ENCODE measurements at regions not wholly inside any gene's neighbourhood (a gene's known extent, or its start where the extent isn't known, plus 50 kb on each side); places are given as distances from the start of the nearest gene placed in this dataset.
"Not testable (repeated sequence)": the region's sequence is repeated elsewhere in the genome, so short reads cannot be mapped to it uniquely, and the experiment has no call there.

- TF ChIP-seq ZNF221 (tag by site-specific recombination; IDR thresholded peaks at IDR 0.05; ENCODE audit: borderline replicate concordance), result no peak
These were observed 78.3 kb upstream of the PAX8 start (continued) for GRCh38 chr2:113357071-113357470.

- H3K4me3 ChIP-seq (ENCODE audit: low read depth, low read length); H3K4me1 ChIP-seq (ENCODE audit: control insufficient read depth, insufficient read depth, low read length); POLR2A ChIA-PET; H3K9me3 ChIP-seq (ENCODE audit: control insufficient read depth, insufficient read depth, low read depth, low read length); H3K27ac ChIP-seq (ENCODE audit: extremely low read depth, low read depth, low read length); H3K36me3 ChIP-seq (ENCODE audit: control insufficient read depth in 2 of 2, insufficient read depth in 1 of 2, low read length in 2 of 2): not testable (repeated sequence)
- CTCF ChIA-PET, result interaction anchor here (2.1 kb wide), 1 partner anchor 157 kb away, joined by 5 read pairs; no protein-coding TSS in a partner anchor
These were observed 77.6 kb upstream of the PAX8 start for GRCh38 chr2:113356284-113356683.

- H3K4me1 ChIP-seq (ENCODE audit: control insufficient read depth, insufficient read depth, low read length); H3K36me3 ChIP-seq (ENCODE audit: control insufficient read depth in 2 of 2, insufficient read depth in 1 of 2, low read length in 2 of 2); H3K4me3 ChIP-seq (ENCODE audit: low read depth, low read length); POLR2A ChIA-PET; H3K9me3 ChIP-seq (ENCODE audit: control insufficient read depth, insufficient read depth, low read depth, low read length); H3K27ac ChIP-seq (ENCODE audit: extremely low read depth, low read depth, low read length): not testable (repeated sequence)
- CTCF ChIA-PET, result interaction anchor here (0.9 to 2.1 kb wide), 2 partner anchors 156 to 276 kb away, joined by 3 to 5 read pairs; no protein-coding TSS in a partner anchor
- peak; percentile 82 for TF ChIP-seq WT1 (tag by site-specific recombination; IDR thresholded peaks at IDR 0.05)
These were observed 76.8 kb upstream of the PAX8 start for GRCh38 chr2:113355339-113356015.

GRCh38 chr2:113351375-113352355, 72.9 kb upstream of the PAX8 start:
- ChIA-PET POLR2A (interaction anchor here (0.7 kb wide), 1 partner anchor 27 kb away, joined by 3 read pairs; no protein-coding TSS in a partner anchor), CTCF (interaction anchor here (1.2 kb wide), 2 partner anchors 14 to 213 kb away, joined by 3 to 5 read pairs; no protein-coding TSS in a partner anchor)
- H3K27ac ChIP-seq (ENCODE audit: extremely low read depth, low read depth, low read length), result no peak overlapping the region
- no peaks in the 10 kb centered on the region for H3K9me3 ChIP-seq (ENCODE audit: control insufficient read depth, insufficient read depth, low read depth, low read length)
- TF ChIP-seq ZNF560 (tag by site-specific recombination; IDR thresholded peaks at IDR 0.05; ENCODE audit: borderline replicate concordance) (no peak), ZNF19 (tag by site-specific recombination; IDR thresholded peaks at IDR 0.05; ENCODE audit: low read depth) (no peak), ZNF629 (tag by site-specific recombination; IDR thresholded peaks at IDR 0.05) (no peak), HIC1 (tag by site-specific recombination; IDR thresholded peaks at IDR 0.05) (no peak), BCL11B (tag by site-specific recombination; IDR thresholded peaks at IDR 0.05; ENCODE audit: low read depth) (no peak), ZNF555 (tag by site-specific recombination; conservative IDR thresholded peaks at IDR 0.05) (no peak), ZNF157 (tag by site-specific recombination; IDR thresholded peaks at IDR 0.05) (no peak), IKZF3 (tag by site-specific recombination; IDR thresholded peaks at IDR 0.05) (no peak), ZNF830 (tag by site-specific recombination; IDR thresholded peaks at IDR 0.05; ENCODE audit: low read depth) (no peak), ZNF664 (tag by site-specific recombination; IDR thresholded peaks at IDR 0.05) (no peak), REPIN1 (tag by site-specific recombination; IDR thresholded peaks at IDR 0.05; ENCODE audit: low read depth) (no peak), ZNF433 (tag by site-specific recombination; IDR thresholded peaks at IDR 0.05; ENCODE audit: low read depth) (no peak), ZNF146 (tag by site-specific recombination; IDR thresholded peaks at IDR 0.05) (no peak), GFI1B (tag by site-specific recombination; IDR thresholded peaks at IDR 0.05) (no peak), WT1 (tag by site-specific recombination; IDR thresholded peaks at IDR 0.05) (no peak), KLF10 (tag by site-specific recombination; IDR thresholded peaks at IDR 0.05) (no peak)
- H3K4me3 ChIP-seq (ENCODE audit: low read depth, low read length), result no peak overlapping the region
- 0 out of 2 replicates have a peak, but pooled peaks cover 5% of the 10 kb centered on the region for H3K4me1 ChIP-seq (ENCODE audit: control insufficient read depth, insufficient read depth, low read length)
- H3K36me3 ChIP-seq (ENCODE audit: control insufficient read depth in 2 of 2, insufficient read depth in 1 of 2, low read length in 2 of 2), result peaks cover 0 to 4% of the 10 kb centered on the region in 2 experiments; a peak in 1 of 3 replicates

GRCh38 chr2:113343800-113344199, 65.1 kb upstream of the PAX8 start:
- POLR2A ChIA-PET; H3K4me1 ChIP-seq (ENCODE audit: control insufficient read depth, insufficient read depth, low read length); CTCF ChIA-PET: not testable (repeated sequence)

More at GRCh38 chr2:113343800-113344199, 65.1 kb upstream of the PAX8 start:
- not testable (repeated sequence) for H3K27ac ChIP-seq (ENCODE audit: extremely low read depth, low read depth, low read length); H3K9me3 ChIP-seq (ENCODE audit: control insufficient read depth, insufficient read depth, low read depth, low read length); H3K4me3 ChIP-seq (ENCODE audit: low read depth, low read length); H3K36me3 ChIP-seq (ENCODE audit: control insufficient read depth in 2 of 2, insufficient read depth in 1 of 2, low read length in 2 of 2)

Measured in HEK293 (cell line).